Keratinocyte (primary cell): ENCODE measurements at regions not wholly inside any gene's neighbourhood (a gene's known extent, or its start where the extent isn't known, plus 50 kb on each side); places are given as distances from the start of the nearest gene placed in this dataset.

Source experiments
- DNase-seq: peaks from one replicate; pipeline ENCODE4 v3.0.0-alpha.2; 2011; ENCODE audit warnings: low read depth, missing footprints, low spot score
- FAIRE-seq: peaks from 2 replicates; lab custom pipeline; 2011; peaks lifted over from hg19 to GRCh38; lab: Jason Lieb, UNC
- H2AFZ ChIP-seq: 2 replicates; pipeline ENCODE4 v1.6.0; 2012; ENCODE audit warnings: low read length, control low read depth, inconsistent platforms; ENCODE audit not compliant: control insufficient read depth
- H3K27ac ChIP-seq: 2 replicates; pipeline ENCODE4 v1.5.1; 2011; ENCODE audit warnings: low read length; ENCODE audit not compliant: control insufficient read depth, insufficient read depth
- H3K27me3 ChIP-seq: 3 replicates; pipeline ENCODE4 v1.6.0; 2011; ENCODE audit warnings: low read length; ENCODE audit not compliant: control insufficient read depth, insufficient read depth; ENCODE audit errors: extremely low read depth
- H3K36me3 ChIP-seq, 2 experiments: 2 replicates in 1 of 2; 3 replicates in 1 of 2; pipeline ENCODE4 v1.5.1; 2011; ENCODE audit warnings: low read length in 2 of 2, mild to moderate bottlenecking in 1 of 2; ENCODE audit not compliant: control insufficient read depth in 2 of 2, insufficient read depth in 2 of 2; ENCODE audit errors: extremely low read depth in 1 of 2
- H3K4me1 ChIP-seq: 3 replicates; pipeline ENCODE4 v1.5.1; 2011; ENCODE audit warnings: low read length; ENCODE audit not compliant: control insufficient read depth, insufficient read depth; ENCODE audit errors: extremely low read depth
- H3K4me2 ChIP-seq: 3 replicates; pipeline ENCODE4 v1.6.0; 2011; ENCODE audit warnings: low read depth, low read length; ENCODE audit not compliant: control insufficient read depth, insufficient read depth; ENCODE audit errors: extremely low read depth
- H3K4me3 ChIP-seq, 3 experiments: fragments of 200-600 bp in 1 of 3; sonication (generic) in 1 of 3; 2 replicates in 2 of 3; 3 replicates in 1 of 3; pipeline ENCODE4 v1.5.1; 2011 to 2016; ENCODE audit warnings: low read length in 3 of 3, mild to moderate bottlenecking in 3 of 3, control low read depth in 2 of 3, inconsistent platforms in 1 of 3, low read depth in 1 of 3, mixed read lengths in 1 of 3, mixed run types in 1 of 3, moderate library complexity in 1 of 3; ENCODE audit not compliant: control insufficient read depth in 2 of 3, insufficient read depth in 2 of 3; ENCODE audit errors: extremely low read depth in 1 of 3
- H3K79me2 ChIP-seq: 2 replicates; pipeline ENCODE4 v1.6.0; 2012; ENCODE audit warnings: low read length; ENCODE audit not compliant: control insufficient read depth, insufficient read depth
- H3K9ac ChIP-seq: 3 replicates; pipeline ENCODE4 v1.6.0; 2011; ENCODE audit warnings: low read length; ENCODE audit not compliant: control insufficient read depth, insufficient read depth; ENCODE audit errors: extremely low read depth
- H3K9me1 ChIP-seq: 3 replicates; pipeline ENCODE4 v1.6.0; 2011; ENCODE audit warnings: low read length; ENCODE audit not compliant: control insufficient read depth, insufficient read depth; ENCODE audit errors: extremely low read depth
- H3K9me3 ChIP-seq: 2 replicates; pipeline ENCODE4 v1.5.1; 2012; ENCODE audit warnings: low read depth, low read length; ENCODE audit not compliant: control insufficient read depth
- H4K20me1 ChIP-seq: 3 replicates; pipeline ENCODE4 v1.6.0; 2011; ENCODE audit warnings: low read length; ENCODE audit not compliant: control insufficient read depth, insufficient read depth; ENCODE audit errors: extremely low read depth
- CTCF ChIP-seq, 3 experiments: IDR thresholded peaks in 1 of 3; conservative IDR thresholded peaks in 1 of 3; optimal IDR thresholded peaks in 1 of 3; 2 replicates in 2 of 3; 3 replicates in 1 of 3; pipeline versions ENCODE3 to v1.5.1; 2011; ENCODE audit warnings: low read length in 3 of 3, mild to moderate bottlenecking in 3 of 3, moderate library complexity in 2 of 3, control low read depth in 1 of 3, inconsistent platforms in 1 of 3; ENCODE audit not compliant: insufficient read depth in 2 of 3; ENCODE audit errors: extremely low read depth in 1 of 3
- EZH2 ChIP-seq: IDR thresholded peaks from one replicate; pipeline ENCODE4 v1.6.1; 2012; ENCODE audit warnings: inconsistent platforms, mild to moderate bottlenecking, low read length, moderate library complexity
- dilution Hi-C: fragments of 300-500 bp; cut with MboI; formaldehyde crosslinking; loops from one replicate; pipeline ENCODE4 v1.7.0; 2020; ENCODE audit warnings: low sequenced_read_pairs; ENCODE audit not compliant: extremely low pct_ligation_motif_present

- no peaks in the 10 kb centered on the region for H3K9me1 ChIP-seq
Observed at GRCh38 chr9:82188817-82189216, 200.2 kb downstream of the SPATA31D1 start.

GRCh38 chr9:82191082-82191770 is 202.7 kb downstream of the SPATA31D1 start:
- H3K4me1 ChIP-seq: no peaks in the 10 kb centered on the region
- H3K27me3 ChIP-seq: no peaks in the 10 kb centered on the region
- H2AFZ ChIP-seq: no peak overlapping the region
- no peak overlapping the region for H3K27ac ChIP-seq
- DNase-seq (no peak), FAIRE-seq (no peak)
- dilution Hi-C loops: no loop called here
- TF ChIP-seq EZH2 (no peak), CTCF (optimal IDR thresholded peaks at IDR 0.05 in 1 of 3, IDR thresholded peaks at IDR 0.05 in 1 of 3, conservative IDR thresholded peaks at IDR 0.05 in 1 of 3; ENCODE audit: extremely low read depth in 1 of 3, insufficient read depth in 2 of 3, low read length in 3 of 3) (no peak)
- no peak overlapping the region for H3K9ac ChIP-seq
- H3K9me3 ChIP-seq: no peaks in the 10 kb centered on the region
- H3K36me3 ChIP-seq: no peaks in the 10 kb centered on the region
- H3K79me2 ChIP-seq: no peaks in the 10 kb centered on the region
- no peaks in the 10 kb centered on the region for H4K20me1 ChIP-seq
- H3K9me1 ChIP-seq: no peaks in the 10 kb centered on the region
- no peak overlapping the region for H3K4me2 ChIP-seq
- no peak overlapping the region for H3K4me3 ChIP-seq

More at GRCh38 chr9:82188817-82189216, 200.2 kb downstream of the SPATA31D1 start:
- DNase-seq: no peak
- TF ChIP-seq CTCF (optimal IDR thresholded peaks at IDR 0.05 in 1 of 3, IDR thresholded peaks at IDR 0.05 in 1 of 3, conservative IDR thresholded peaks at IDR 0.05 in 1 of 3; ENCODE audit: extremely low read depth in 1 of 3, insufficient read depth in 2 of 3, low read length in 3 of 3) (peak in 2 of 3 experiments; percentile 37 to 51), EZH2 (no peak)
- Histone ChIP-seq H3K27me3 (no peaks in the 10 kb centered on the region), H3K4me1 (no peaks in the 10 kb centered on the region), H3K9me3 (no peaks in the 10 kb centered on the region), H2AFZ (no peak overlapping the region), H3K4me3 (no peak overlapping the region), H3K4me2 (no peak overlapping the region), H3K9ac (no peak overlapping the region), H3K36me3 (no peaks in the 10 kb centered on the region), H3K27ac (no peak overlapping the region), H4K20me1 (no peaks in the 10 kb centered on the region), H3K79me2 (no peaks in the 10 kb centered on the region)
- dilution Hi-C loops: no loop called here
- FAIRE-seq: peak; percentile 64
